ENCODE measurements at regions not wholly inside any gene's neighbourhood (a gene's known extent, or its start where the extent isn't known, plus 50 kb on each side); places are given as distances from the start of the nearest gene placed in this dataset.

DNA sequence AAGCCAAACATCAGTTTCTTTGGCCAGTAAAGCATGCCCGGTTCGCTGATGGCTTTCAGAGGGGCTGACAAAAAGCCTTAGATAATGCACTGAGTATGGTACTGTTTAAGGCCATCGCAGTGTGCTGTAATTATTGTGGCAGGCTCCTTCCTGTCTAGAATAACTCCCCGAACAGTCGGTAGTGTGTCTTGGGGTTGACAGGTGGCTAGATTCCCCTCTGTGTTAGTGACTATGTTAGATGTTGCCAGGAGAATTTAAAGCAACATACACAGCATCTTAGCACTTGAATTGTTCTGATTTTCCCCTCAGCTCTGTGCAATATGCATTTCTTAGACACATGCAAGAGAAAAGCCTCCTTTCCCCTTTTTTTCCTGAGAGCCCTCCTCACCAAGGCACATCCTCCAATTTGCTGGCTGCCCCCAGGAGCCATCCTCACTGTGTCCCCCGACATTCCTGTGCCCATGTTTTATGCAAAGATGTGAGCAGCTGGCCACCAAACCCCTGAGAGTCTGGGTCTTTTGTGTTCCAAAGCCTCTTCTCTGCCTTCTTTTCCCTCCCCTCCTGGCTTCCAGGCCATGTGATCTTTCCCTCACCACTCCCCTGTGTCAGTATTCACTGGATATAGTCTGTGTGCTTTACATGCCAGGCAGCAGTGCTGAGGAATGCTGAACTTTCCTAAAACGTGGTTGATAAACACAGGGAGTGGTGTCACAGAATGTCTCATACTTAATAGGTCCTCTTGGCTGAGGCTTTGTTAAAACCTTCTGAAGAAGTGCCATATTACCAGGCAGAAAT, 331.5 kb downstream of the HRH4 start:
- no peak for TF ChIP-seq POLR2A (IDR thresholded peaks at IDR 0.05; ENCODE audit: low read depth)
- TF ChIP-seq, protein P1, sequence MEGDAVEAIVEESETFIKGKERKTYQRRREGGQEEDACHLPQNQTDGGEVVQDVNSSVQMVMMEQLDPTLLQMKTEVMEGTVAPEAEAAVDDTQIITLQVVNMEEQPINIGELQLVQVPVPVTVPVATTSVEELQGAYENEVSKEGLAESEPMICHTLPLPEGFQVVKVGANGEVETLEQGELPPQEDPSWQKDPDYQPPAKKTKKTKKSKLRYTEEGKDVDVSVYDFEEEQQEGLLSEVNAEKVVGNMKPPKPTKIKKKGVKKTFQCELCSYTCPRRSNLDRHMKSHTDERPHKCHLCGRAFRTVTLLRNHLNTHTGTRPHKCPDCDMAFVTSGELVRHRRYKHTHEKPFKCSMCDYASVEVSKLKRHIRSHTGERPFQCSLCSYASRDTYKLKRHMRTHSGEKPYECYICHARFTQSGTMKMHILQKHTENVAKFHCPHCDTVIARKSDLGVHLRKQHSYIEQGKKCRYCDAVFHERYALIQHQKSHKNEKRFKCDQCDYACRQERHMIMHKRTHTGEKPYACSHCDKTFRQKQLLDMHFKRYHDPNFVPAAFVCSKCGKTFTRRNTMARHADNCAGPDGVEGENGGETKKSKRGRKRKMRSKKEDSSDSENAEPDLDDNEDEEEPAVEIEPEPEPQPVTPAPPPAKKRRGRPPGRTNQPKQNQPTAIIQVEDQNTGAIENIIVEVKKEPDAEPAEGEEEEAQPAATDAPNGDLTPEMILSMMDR (IDR thresholded peaks at IDR 0.05) = no peak
